ENCODE measurements at regions not wholly inside any gene's neighbourhood (a gene's known extent, or its start where the extent isn't known, plus 50 kb on each side); places are given as distances from the start of the nearest gene placed in this dataset.

GRCh38 chr12:54744590-54744989, 96.4 kb upstream of the DCD start:
- no peaks in the 10 kb centered on the region for H4K20me1 ChIP-seq (replicated peaks in 1 of 2; ENCODE audit: control insufficient read depth in 1 of 2, insufficient read depth in 2 of 2, low read length in 2 of 2)
- no peak overlapping the region for H3K4me3 ChIP-seq (ENCODE audit: extremely low read depth in 1 of 4, insufficient read depth in 2 of 4, low read depth in 3 of 4, low read length in 4 of 4)
- no peak overlapping the region for H2BK15ac ChIP-seq (ENCODE audit: low read length)
- DNase-seq (ENCODE audit: low read depth in 1 of 2, low spot score in 2 of 2) (no peak), FAIRE-seq (no peak)
- no peak overlapping the region for H4K5ac ChIP-seq (ENCODE audit: insufficient read length, low read depth, low read length)
- H3K14ac ChIP-seq (ENCODE audit: insufficient read length), result no peak overlapping the region
- H3K9me3 ChIP-seq (ENCODE audit: insufficient read depth in 2 of 2, low read depth in 1 of 2, low read length in 1 of 2), result peaks cover 5 to 15% of the 10 kb centered on the region in 2 experiments; a peak in 3 of 4 replicates
- ChIA-PET POLR2A (ENCODE audit: partially characterized antibody) (no interaction called here), CTCF (ENCODE audit: partially characterized antibody) (interaction anchor here (0.7 to 2.8 kb wide), 9 partner anchors 9 to 249 kb away, joined by 3 to 12 read pairs (median 3); no protein-coding TSS in a partner anchor)
- H2AFZ ChIP-seq (ENCODE audit: low read length), result no peak overlapping the region
- H3K27ac ChIP-seq (ENCODE audit: low read depth, low read length), result no peak overlapping the region
- no peak overlapping the region for H3K23ac ChIP-seq (ENCODE audit: insufficient read length)
- no peaks in the 10 kb centered on the region for H3K36me3 ChIP-seq (ENCODE audit: control insufficient read depth in 2 of 4, insufficient read depth in 4 of 4, low read length in 3 of 4)
- H3K23me2 ChIP-seq (ENCODE audit: low read depth, low read length), result no peaks in the 10 kb centered on the region
- H3K27me3 ChIP-seq (replicated peaks in 1 of 4; ENCODE audit: control insufficient read depth in 3 of 4, extremely low read depth in 1 of 4, insufficient read depth in 3 of 4, low read length in 3 of 4), result no peaks in the 10 kb centered on the region
- no peak overlapping the region for H3K4me2 ChIP-seq (ENCODE audit: insufficient read depth in 1 of 2, low read depth in 2 of 2, low read length in 2 of 2)
- no peak overlapping the region for H4K8ac ChIP-seq (ENCODE audit: extremely low read depth, insufficient read depth, low read length)
- no peak overlapping the region for H2BK5ac ChIP-seq (ENCODE audit: low read depth, low read length)
- no peak overlapping the region for H3K18ac ChIP-seq (ENCODE audit: extremely low read depth, low read length)
- no peaks in the 10 kb centered on the region for H3K79me1 ChIP-seq (ENCODE audit: low read depth, low read length)
- no peak overlapping the region for H2AK5ac ChIP-seq (ENCODE audit: low read depth, low read length)
- no peaks in the 10 kb centered on the region for H3K4me1 ChIP-seq (replicated peaks in 1 of 4; ENCODE audit: control insufficient read depth in 3 of 4, insufficient read depth in 4 of 4, low read length in 3 of 4)
- no peak overlapping the region for H4K91ac ChIP-seq (replicated peaks; ENCODE audit: insufficient read length, low read length)
- no peaks in the 10 kb centered on the region for H3K79me2 ChIP-seq (ENCODE audit: control insufficient read depth in 1 of 2, insufficient read depth in 2 of 2, low read length in 2 of 2)
- H3K56ac ChIP-seq (replicated peaks; ENCODE audit: insufficient read length, low read depth, low read length), result no peak overlapping the region
- H2BK120ac ChIP-seq (replicated peaks; ENCODE audit: low read depth, low read length), result no peak overlapping the region
- H2BK12ac ChIP-seq (ENCODE audit: low read depth, low read length), result no peak overlapping the region
- no peak overlapping the region for H2BK20ac ChIP-seq (ENCODE audit: low read length)
- no peak overlapping the region for H3K9ac ChIP-seq (replicated peaks in 1 of 4; ENCODE audit: extremely low read depth in 1 of 4, low read depth in 3 of 4, low read length in 3 of 4)
- no peak overlapping the region for H3K4ac ChIP-seq (replicated peaks; ENCODE audit: insufficient read length, low read depth, low read length)
- WGBS, 2 experiments (ENCODE audit: extremely low coverage in 1 of 2, insufficient coverage in 1 of 2, insufficient read length in 1 of 2, insufficient replicate concordance in 2 of 2, low coverage in 1 of 2, low lambda C conversion rate in 2 of 2, missing lambda C conversion rate in 1 of 2), result 70% methylated on average over 2 of the region's 2 CpGs; no CpG with 5 or more reads in 1 of the 2 experiments
- TF ChIP-seq KDM1A (IDR thresholded peaks at IDR 0.05; ENCODE audit: borderline replicate concordance, low read length), result no peak
- TF ChIP-seq CBX5 (IDR thresholded peaks at IDR 0.05; ENCODE audit: low read depth, low read length), result no peak
- TF ChIP-seq SP1 (IDR thresholded peaks at IDR 0.05; ENCODE audit: low read depth, low read length), result no peak
- TF ChIP-seq JUN (IDR thresholded peaks at IDR 0.05; ENCODE audit: low read depth, low read length), result no peak
